ENCODE measurements at regions not wholly inside any gene's neighbourhood (a gene's known extent, or its start where the extent isn't known, plus 50 kb on each side); places are given as distances from the start of the nearest gene placed in this dataset.

- Mint-ChIP-seq H3K36me3 (ENCODE audit: insufficient read depth) (no peaks in the 10 kb centered on the region), H3K27me3 (ENCODE audit: low read depth) (no peaks in the 10 kb centered on the region), H3K9me3 (peaks cover 3% of the 10 kb centered on the region), H3K4me1 (ENCODE audit: low read depth) (no peaks in the 10 kb centered on the region), H3K4me3 (no peak overlapping the region)
- ATAC-seq (no peak), DNase-seq (no peak)
These were observed 472.9 kb upstream of the PRKX start for GRCh38 chrX:4186331-4186730.

- no peak for DNase-seq
- Mint-ChIP-seq H3K27me3 (ENCODE audit: low read depth) (no peaks in the 10 kb centered on the region), H3K36me3 (ENCODE audit: insufficient read depth) (no peaks in the 10 kb centered on the region), H3K9me3 (peaks cover 3% of the 10 kb centered on the region), H3K4me3 (no peak overlapping the region), H3K4me1 (ENCODE audit: low read depth) (no peaks in the 10 kb centered on the region)
- no peak for ATAC-seq
These were observed 471.6 kb upstream of the PRKX start for GRCh38 chrX:4185086-4185485.

DNA sequence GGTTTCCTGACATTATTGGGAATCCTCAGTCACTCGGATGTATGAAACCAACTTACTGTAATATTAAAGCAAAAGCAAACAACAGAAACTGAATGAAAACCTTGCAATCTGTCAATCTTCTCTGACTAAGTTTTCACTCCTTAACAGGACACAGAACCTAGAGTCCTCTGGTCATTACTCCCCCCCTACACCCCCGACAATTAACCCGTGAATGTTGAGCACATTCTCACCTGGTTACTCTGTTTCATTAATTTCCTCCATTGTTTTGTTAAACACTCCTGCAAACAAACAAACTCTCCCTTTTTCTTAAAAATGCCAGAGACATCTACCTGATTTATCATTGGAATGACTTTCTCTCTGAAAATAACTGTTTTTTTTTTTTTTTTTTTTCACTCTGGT, 469.0 kb upstream of the PRKX start:
- no peak for ATAC-seq
- H3K9me3 Mint-ChIP-seq: no peaks in the 10 kb centered on the region
- no peaks in the 10 kb centered on the region for H3K27me3 Mint-ChIP-seq (ENCODE audit: low read depth)
- H3K4me3 Mint-ChIP-seq: no peak overlapping the region
- DNase-seq: no peak
- no peaks in the 10 kb centered on the region for H3K36me3 Mint-ChIP-seq (ENCODE audit: insufficient read depth)
- H3K4me1 Mint-ChIP-seq (ENCODE audit: low read depth): no peaks in the 10 kb centered on the region

- no peak overlapping the region for H3K4me3 Mint-ChIP-seq
- no peaks in the 10 kb centered on the region for H3K27me3 Mint-ChIP-seq (ENCODE audit: low read depth)
- H3K36me3 Mint-ChIP-seq (ENCODE audit: insufficient read depth): no peaks in the 10 kb centered on the region
- no peaks in the 10 kb centered on the region for H3K9me3 Mint-ChIP-seq
- no peak for ATAC-seq
- H3K4me1 Mint-ChIP-seq (ENCODE audit: low read depth): no peaks in the 10 kb centered on the region
- DNase-seq: no peak
These were observed 468.4 kb upstream of the PRKX start for GRCh38 chrX:4181782-4182407.

DNA sequence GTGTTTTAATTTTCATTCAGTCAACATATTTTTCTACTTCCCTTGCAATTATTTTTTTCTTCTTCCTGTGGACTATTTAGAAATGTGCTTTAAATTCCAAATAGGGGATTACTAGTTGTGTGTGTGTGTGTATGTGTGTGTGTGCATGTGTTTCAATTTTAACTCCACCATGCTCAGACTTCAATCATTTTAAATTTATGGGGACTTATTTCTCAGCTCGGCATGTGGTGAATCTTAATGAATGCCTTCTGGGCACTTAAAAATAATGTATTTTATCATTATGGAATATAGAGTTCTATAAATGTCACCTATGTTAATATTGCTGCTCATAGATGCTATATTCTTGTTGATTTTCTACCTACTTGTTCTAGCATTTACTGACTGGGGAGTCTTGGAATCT, 465.6 kb upstream of the PRKX start:
- Mint-ChIP-seq H3K4me3 (no peak overlapping the region), H3K27me3 (ENCODE audit: low read depth) (no peaks in the 10 kb centered on the region), H3K36me3 (ENCODE audit: insufficient read depth) (no peaks in the 10 kb centered on the region), H3K4me1 (ENCODE audit: low read depth) (no peaks in the 10 kb centered on the region), H3K9me3 (no peaks in the 10 kb centered on the region)
- DNase-seq (no peak), ATAC-seq (no peak)

- Mint-ChIP-seq H3K4me1 (ENCODE audit: low read depth) (no peaks in the 10 kb centered on the region), H3K4me3 (no peak overlapping the region), H3K9me3 (no peaks in the 10 kb centered on the region), H3K36me3 (ENCODE audit: insufficient read depth) (no peaks in the 10 kb centered on the region), H3K27me3 (ENCODE audit: low read depth) (no peaks in the 10 kb centered on the region)
- DNase-seq: no peak
- no peak for ATAC-seq
These were observed 461.8 kb upstream of the PRKX start for GRCh38 chrX:4175221-4175620.

DNA sequence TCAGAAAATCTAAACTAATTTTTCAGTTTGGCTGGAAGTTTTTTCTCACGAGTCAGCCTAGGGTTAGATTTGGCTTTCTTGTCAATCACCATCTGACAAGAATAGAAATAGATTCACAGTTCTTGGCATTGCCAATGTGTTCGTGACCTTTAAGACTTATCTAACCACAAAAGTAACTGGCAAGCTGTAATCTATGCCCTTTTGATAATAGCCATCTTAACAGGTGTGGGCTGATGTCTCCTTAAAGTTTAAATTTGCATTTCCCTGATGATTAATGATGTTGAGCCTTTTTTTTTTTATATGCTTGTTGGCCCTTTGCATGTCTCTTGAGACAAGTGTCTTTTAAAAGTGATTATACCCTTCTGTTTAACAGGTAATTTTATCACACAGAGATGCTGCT, 460.3 kb upstream of the PRKX start:
- Mint-ChIP-seq H3K4me3 (no peak overlapping the region), H3K36me3 (ENCODE audit: insufficient read depth) (no peaks in the 10 kb centered on the region), H3K9me3 (no peaks in the 10 kb centered on the region), H3K27me3 (ENCODE audit: low read depth) (no peaks in the 10 kb centered on the region), H3K4me1 (ENCODE audit: low read depth) (no peaks in the 10 kb centered on the region)
- ATAC-seq (no peak), DNase-seq (no peak)

DNA sequence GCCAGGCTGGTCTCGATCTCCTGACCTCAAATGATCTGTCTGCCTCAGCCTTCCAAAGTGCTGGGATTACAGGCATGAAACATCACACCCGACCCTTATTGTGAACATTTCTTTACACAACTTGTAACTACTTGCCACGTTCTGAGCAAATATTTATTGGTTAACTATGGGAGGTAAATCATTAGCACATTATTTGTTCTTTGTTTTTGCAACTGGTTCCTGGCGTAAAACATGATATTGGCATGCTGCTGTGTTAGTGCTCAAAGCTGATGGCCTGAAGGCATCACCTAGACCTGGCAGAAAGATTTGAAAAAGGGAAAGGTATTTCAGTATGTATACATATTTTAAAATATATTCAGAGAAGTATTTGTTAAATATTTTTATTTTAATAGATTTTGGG, 438.3 kb upstream of the PRKX start:
- DNase-seq: no peak
- Mint-ChIP-seq H3K27me3 (ENCODE audit: low read depth) (no peaks in the 10 kb centered on the region), H3K36me3 (ENCODE audit: insufficient read depth) (no peaks in the 10 kb centered on the region), H3K9me3 (peaks cover 3% of the 10 kb centered on the region), H3K4me1 (ENCODE audit: low read depth) (no peaks in the 10 kb centered on the region), H3K4me3 (no peak overlapping the region)
- no peak for ATAC-seq

- ATAC-seq: no peak
- Mint-ChIP-seq H3K4me3 (no peak overlapping the region), H3K4me1 (ENCODE audit: low read depth) (no peaks in the 10 kb centered on the region), H3K27me3 (ENCODE audit: low read depth) (no peaks in the 10 kb centered on the region), H3K36me3 (ENCODE audit: insufficient read depth) (no peaks in the 10 kb centered on the region), H3K9me3 (peaks cover 3% of the 10 kb centered on the region)
- DNase-seq: no peak
These were observed 436.8 kb upstream of the PRKX start for GRCh38 chrX:4150259-4150658.

DNA sequence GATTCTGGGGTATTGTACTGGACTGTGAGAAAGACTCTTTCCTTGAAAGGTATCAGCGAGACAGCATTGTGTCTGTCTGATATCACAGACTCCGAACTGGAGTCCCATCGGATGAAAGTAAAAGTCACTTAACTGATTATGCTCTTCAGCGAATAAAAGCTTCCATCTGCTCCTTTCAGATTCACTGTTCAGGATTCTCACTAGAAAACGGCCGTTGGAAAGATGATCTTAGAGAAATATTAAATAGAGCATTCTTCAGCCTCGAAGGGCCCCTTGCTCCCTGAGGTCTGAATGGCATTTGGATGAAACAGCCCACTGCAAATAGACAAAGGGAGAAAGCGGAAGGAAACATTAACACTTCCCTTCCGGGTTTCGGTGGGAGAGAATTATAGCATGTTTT, 416.2 kb upstream of the PRKX start:
- no peaks in the 10 kb centered on the region for H3K36me3 Mint-ChIP-seq (ENCODE audit: insufficient read depth)
- no peaks in the 10 kb centered on the region for H3K4me1 Mint-ChIP-seq (ENCODE audit: low read depth)
- no peaks in the 10 kb centered on the region for H3K27me3 Mint-ChIP-seq (ENCODE audit: low read depth)
- DNase-seq (no peak), ATAC-seq (no peak)
- no peak overlapping the region for H3K4me3 Mint-ChIP-seq
- no peaks in the 10 kb centered on the region for H3K9me3 Mint-ChIP-seq

GRCh38 chrX:4118666-4119530, 405.4 kb upstream of the PRKX start:
- Mint-ChIP-seq H3K9me3 (no peaks in the 10 kb centered on the region), H3K36me3 (ENCODE audit: insufficient read depth) (no peaks in the 10 kb centered on the region), H3K4me1 (ENCODE audit: low read depth) (no peaks in the 10 kb centered on the region), H3K27me3 (ENCODE audit: low read depth) (no peaks in the 10 kb centered on the region), H3K4me3 (no peak overlapping the region)
- no peak for ATAC-seq
- no peak for DNase-seq

- no peak for ATAC-seq
- H3K27me3 Mint-ChIP-seq (ENCODE audit: low read depth): no peaks in the 10 kb centered on the region
- H3K9me3 Mint-ChIP-seq: no peaks in the 10 kb centered on the region
- DNase-seq: no peak
- H3K4me3 Mint-ChIP-seq: no peak overlapping the region
- H3K36me3 Mint-ChIP-seq (ENCODE audit: insufficient read depth): no peaks in the 10 kb centered on the region
- H3K4me1 Mint-ChIP-seq (ENCODE audit: low read depth): no peaks in the 10 kb centered on the region
These were observed 397.5 kb upstream of the PRKX start for GRCh38 chrX:4110964-4111363.

GRCh38 chrX:4094926-4095325, 381.5 kb upstream of the PRKX start:
- DNase-seq (no peak), ATAC-seq (no peak)
- no peak overlapping the region for H3K4me3 Mint-ChIP-seq
- no peaks in the 10 kb centered on the region for H3K36me3 Mint-ChIP-seq (ENCODE audit: insufficient read depth)
- H3K9me3 Mint-ChIP-seq: no peaks in the 10 kb centered on the region
- H3K27me3 Mint-ChIP-seq (ENCODE audit: low read depth): no peaks in the 10 kb centered on the region
- H3K4me1 Mint-ChIP-seq (ENCODE audit: low read depth): no peaks in the 10 kb centered on the region

DNA sequence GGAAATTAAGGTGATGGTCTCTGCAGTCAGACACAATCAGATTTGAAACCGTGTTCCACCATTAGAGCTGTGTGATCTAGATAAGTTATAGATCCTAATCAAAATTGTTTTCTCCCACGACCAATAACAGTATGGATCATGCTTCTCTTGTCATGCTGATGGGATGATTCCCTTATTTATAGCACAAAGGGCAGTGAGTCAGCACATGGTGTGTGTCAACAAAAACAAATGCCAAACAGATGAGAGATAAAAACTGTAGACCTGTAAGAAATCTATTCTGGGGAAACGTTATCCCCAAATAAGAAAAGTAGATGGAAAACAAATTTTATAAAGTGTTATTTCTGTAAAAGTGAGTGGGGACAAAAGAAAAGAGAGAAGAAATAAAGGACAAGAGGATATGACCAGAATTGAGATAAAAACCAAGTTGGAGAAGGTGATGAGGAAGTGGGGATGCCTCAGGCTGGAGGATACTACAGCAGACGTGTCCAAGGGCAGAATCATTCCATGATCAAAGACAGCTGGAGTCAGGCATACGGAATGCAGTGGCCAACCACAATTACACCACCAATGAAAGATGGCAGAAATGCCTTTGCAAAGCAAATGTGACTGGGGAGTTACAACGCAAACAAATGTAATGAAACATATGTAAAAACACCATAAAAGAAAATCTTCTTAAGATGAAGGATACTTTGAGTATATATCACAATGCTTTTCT, 377.8 kb upstream of the PRKX start:
- no peak for ATAC-seq
- Mint-ChIP-seq H3K4me3 (no peak overlapping the region), H3K27me3 (ENCODE audit: low read depth) (no peaks in the 10 kb centered on the region), H3K9me3 (no peaks in the 10 kb centered on the region), H3K4me1 (ENCODE audit: low read depth) (no peaks in the 10 kb centered on the region), H3K36me3 (ENCODE audit: insufficient read depth) (no peaks in the 10 kb centered on the region)
- DNase-seq: no peak

GRCh38 chrX:4059893-4060292, 346.4 kb upstream of the PRKX start:
- no peak overlapping the region for H3K4me3 Mint-ChIP-seq
- H3K4me1 Mint-ChIP-seq (ENCODE audit: low read depth): no peaks in the 10 kb centered on the region
- ATAC-seq: no peak
- no peak for DNase-seq
- no peaks in the 10 kb centered on the region for H3K36me3 Mint-ChIP-seq (ENCODE audit: insufficient read depth)
- no peaks in the 10 kb centered on the region for H3K9me3 Mint-ChIP-seq
- H3K27me3 Mint-ChIP-seq (ENCODE audit: low read depth): no peaks in the 10 kb centered on the region
